Mesendoderm (in vitro differentiated cells): ENCODE measurements at regions not wholly inside any gene's neighbourhood (a gene's known extent, or its start where the extent isn't known, plus 50 kb on each side); places are given as distances from the start of the nearest gene placed in this dataset.

Experiments
- DNase-seq: peaks from one replicate; pipeline ENCODE4 v3.0.0; 2013
- H2AK5ac ChIP-seq: 2 replicates; pipeline ENCODE4 v1.6.1; 2013; ENCODE audit warnings: low read length, inconsistent platforms
- H2BK120ac ChIP-seq: 2 replicates; pipeline ENCODE4 v1.6.1; 2013; ENCODE audit warnings: low read depth, mild to moderate bottlenecking, low read length, moderate library complexity, mixed read lengths
- H2BK15ac ChIP-seq: replicated peaks from 2 replicates; pipeline ENCODE4 v1.6.1; 2013; ENCODE audit warnings: low read depth, mild to moderate bottlenecking, moderate library complexity
- H2BK5ac ChIP-seq: 2 replicates; pipeline ENCODE4 v1.6.1; 2013; ENCODE audit warnings: low read length, inconsistent platforms
- H3K18ac ChIP-seq: 2 replicates; pipeline ENCODE4 v1.6.1; 2013; ENCODE audit warnings: mild to moderate bottlenecking, low read length, mixed read lengths
- H3K23ac ChIP-seq: one replicate; pipeline ENCODE4 v1.6.1; 2013; ENCODE audit warnings: low read length
- H3K27ac ChIP-seq: 2 replicates; pipeline ENCODE4 v1.5.1; 2013; ENCODE audit warnings: low read depth, mild to moderate bottlenecking, inconsistent platforms, low read length, moderate library complexity
- H3K27me3 ChIP-seq: 2 replicates; pipeline ENCODE4 v1.6.1; 2013; ENCODE audit warnings: low read length, control low read depth, mild to moderate bottlenecking, inconsistent platforms; ENCODE audit not compliant: insufficient read depth, poor library complexity
- H3K36me3 ChIP-seq: 2 replicates; pipeline ENCODE4 v1.6.1; 2013; ENCODE audit warnings: low read length, inconsistent platforms; ENCODE audit not compliant: control insufficient read depth, insufficient read depth
- H3K4ac ChIP-seq: one replicate; pipeline ENCODE4 v1.6.1; 2013; ENCODE audit warnings: low read depth, mild to moderate bottlenecking, low read length, moderate library complexity
- H3K4me1 ChIP-seq: 2 replicates; pipeline ENCODE4 v1.6.1; 2013; ENCODE audit warnings: low read depth, low read length, inconsistent platforms; ENCODE audit not compliant: control insufficient read depth
- H3K4me2 ChIP-seq: 2 replicates; pipeline ENCODE4 v1.6.1; 2013; ENCODE audit warnings: low read length
- H3K4me3 ChIP-seq: 2 replicates; pipeline ENCODE4 v1.5.1; 2013; ENCODE audit warnings: mild to moderate bottlenecking, low read length
- H3K56ac ChIP-seq: one replicate; pipeline ENCODE4 v1.6.1; 2013; ENCODE audit warnings: low read length
- H3K79me1 ChIP-seq: 2 replicates; pipeline ENCODE4 v1.6.1; 2013; ENCODE audit warnings: low read length, inconsistent platforms
- H3K79me2 ChIP-seq: 2 replicates; pipeline ENCODE4 v1.6.1; 2013; ENCODE audit warnings: mild to moderate bottlenecking, low read length; ENCODE audit not compliant: control insufficient read depth, insufficient read depth
- H3K9ac ChIP-seq: 2 replicates; pipeline ENCODE4 v1.6.1; 2013; ENCODE audit warnings: low read length, inconsistent platforms
- H4K5ac ChIP-seq: one replicate; pipeline ENCODE4 v1.6.1; 2013; ENCODE audit warnings: low read length
- H4K8ac ChIP-seq: one replicate; pipeline ENCODE4 v1.6.1; 2013; ENCODE audit warnings: low read depth, mild to moderate bottlenecking, control low read depth, low read length, moderate library complexity
- WGBS: extraction: QIAGEN DNeasy Blood & Tissue Kit; methylation state at CpG from one replicate; pipeline ENCODE4 v1.1.7; 2013; ENCODE audit warnings: low lambda C conversion rate, missing lambda C conversion rate; ENCODE audit not compliant: insufficient coverage; ENCODE audit errors: extremely low coverage; 5-methylcytosine and 5-hydroxymethylcytosine counted together

DNA sequence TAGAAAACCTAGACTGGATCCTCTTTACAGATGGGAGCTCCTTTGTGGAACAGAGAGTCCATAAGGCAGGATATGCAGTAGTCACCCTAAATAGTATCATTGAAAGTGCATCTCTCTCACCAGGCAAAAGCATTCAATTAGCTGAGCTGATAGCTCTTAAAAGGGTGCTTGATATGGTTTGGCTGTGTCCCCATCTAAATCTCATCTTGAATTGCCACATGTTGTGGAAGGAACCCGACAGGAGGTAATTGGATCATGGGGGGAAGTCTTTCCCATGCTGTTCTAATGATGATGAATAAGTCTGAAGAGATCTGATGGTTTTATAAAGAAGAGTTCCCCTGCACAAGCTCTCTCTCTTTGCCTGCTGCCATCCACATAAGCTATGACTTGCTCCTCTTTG, 96.2 kb upstream of the RMP24 start:
- Histone ChIP-seq H3K18ac (no peak overlapping the region), H3K27me3 (no peaks in the 10 kb centered on the region), H3K4me1 (peaks cover 5% of the 10 kb centered on the region), H3K4ac (no peak overlapping the region), H2AK5ac (no peak overlapping the region), H3K4me3 (no peak overlapping the region), H2BK120ac (no peak overlapping the region), H3K79me2 (no peaks in the 10 kb centered on the region), H3K56ac (no peak overlapping the region), H2BK15ac (no peak overlapping the region), H2BK5ac (no peak overlapping the region), H3K79me1 (no peaks in the 10 kb centered on the region), H4K5ac (no peak overlapping the region), H3K27ac (no peak overlapping the region), H3K36me3 (no peaks in the 10 kb centered on the region), H3K9ac (no peak overlapping the region), H3K23ac (no peak overlapping the region), H4K8ac (no peak overlapping the region), H3K4me2 (no peak overlapping the region)
- no CpG with 5 or more reads among the region's 1 CpG for WGBS
- DNase-seq = peak; percentile 29

DNA sequence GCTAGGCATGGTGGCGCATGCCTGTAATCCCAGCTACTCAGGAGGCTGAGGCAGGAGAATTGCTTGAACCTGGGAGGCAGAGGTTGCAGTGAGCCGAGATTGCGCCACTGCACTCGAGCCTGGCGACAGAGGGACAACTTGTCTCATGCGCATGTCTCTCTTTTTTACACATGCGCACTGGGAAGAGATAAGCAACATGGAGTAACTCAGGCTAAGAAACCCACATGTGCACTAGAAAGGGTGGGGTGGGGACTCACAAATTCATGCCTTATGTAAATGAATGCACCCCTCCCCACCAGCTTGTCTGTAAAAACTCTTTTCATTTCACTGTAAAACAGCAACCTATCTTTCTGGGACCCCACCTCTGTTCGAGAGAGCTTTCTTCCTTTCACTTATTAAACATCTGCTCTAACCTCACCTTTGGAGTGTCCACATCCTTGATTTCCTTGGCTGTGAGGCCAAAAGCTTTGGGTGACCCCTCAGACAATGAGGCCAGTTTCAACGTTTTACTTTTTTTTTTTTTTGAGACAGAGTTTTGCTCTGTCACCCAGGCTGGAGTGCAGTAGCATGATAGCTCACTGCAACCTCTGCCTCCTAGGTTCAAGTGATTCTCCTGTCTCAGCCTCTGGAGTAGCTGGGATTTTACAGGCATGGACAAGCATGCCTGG, 91.6 kb upstream of the RMP24 start:
- Histone ChIP-seq H2BK5ac (no peak overlapping the region), H3K27me3 (no peaks in the 10 kb centered on the region), H2BK15ac (no peak overlapping the region), H2AK5ac (no peak overlapping the region), H4K5ac (no peak overlapping the region), H3K56ac (no peak overlapping the region), H3K79me2 (no peaks in the 10 kb centered on the region), H3K79me1 (no peaks in the 10 kb centered on the region), H3K4ac (no peak overlapping the region), H3K23ac (no peak overlapping the region), H3K18ac (no peak overlapping the region), H3K4me2 (no peak overlapping the region), H3K36me3 (no peaks in the 10 kb centered on the region), H3K4me3 (no peak overlapping the region), H3K27ac (no peak overlapping the region), H2BK120ac (no peak overlapping the region), H4K8ac (no peak overlapping the region), H3K4me1 (peaks cover 1% of the 10 kb centered on the region), H3K9ac (no peak overlapping the region)
- DNase-seq = no peak
- WGBS = no CpG with 5 or more reads among the region's 9 CpGs

DNA sequence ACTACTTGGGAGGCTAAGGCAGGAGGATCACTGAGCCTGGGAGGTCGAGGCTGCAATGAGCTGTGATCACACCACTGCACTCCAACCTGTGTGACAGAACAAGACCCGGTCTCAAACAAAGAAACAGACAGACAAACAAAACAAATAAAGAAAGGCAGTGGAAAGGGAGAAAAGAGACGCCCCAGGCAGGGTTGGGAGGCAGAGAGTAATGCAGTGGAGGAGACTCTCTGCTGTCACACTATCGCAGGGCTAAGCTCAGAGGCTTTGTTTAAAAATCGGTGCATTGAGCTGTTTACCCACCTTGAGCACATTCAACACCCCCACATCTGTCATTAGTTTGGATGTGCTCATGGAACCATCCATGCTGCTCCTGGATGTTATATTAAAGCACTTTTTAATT, 84.2 kb upstream of the RMP24 start:
- Histone ChIP-seq H3K4ac (no peak overlapping the region), H3K18ac (no peak overlapping the region), H3K79me1 (no peaks in the 10 kb centered on the region), H3K4me1 (no peaks in the 10 kb centered on the region), H3K27ac (no peak overlapping the region), H3K56ac (no peak overlapping the region), H3K9ac (no peak overlapping the region), H3K4me2 (no peak overlapping the region), H3K23ac (no peak overlapping the region), H3K36me3 (no peaks in the 10 kb centered on the region), H4K8ac (no peak overlapping the region), H2BK120ac (no peak overlapping the region), H3K79me2 (no peaks in the 10 kb centered on the region), H3K27me3 (no peaks in the 10 kb centered on the region), H3K4me3 (no peak overlapping the region), H2BK5ac (no peak overlapping the region), H2AK5ac (no peak overlapping the region), H2BK15ac (no peak overlapping the region), H4K5ac (no peak overlapping the region)
- WGBS = no CpG with 5 or more reads among the region's 5 CpGs
- no peak for DNase-seq

DNA sequence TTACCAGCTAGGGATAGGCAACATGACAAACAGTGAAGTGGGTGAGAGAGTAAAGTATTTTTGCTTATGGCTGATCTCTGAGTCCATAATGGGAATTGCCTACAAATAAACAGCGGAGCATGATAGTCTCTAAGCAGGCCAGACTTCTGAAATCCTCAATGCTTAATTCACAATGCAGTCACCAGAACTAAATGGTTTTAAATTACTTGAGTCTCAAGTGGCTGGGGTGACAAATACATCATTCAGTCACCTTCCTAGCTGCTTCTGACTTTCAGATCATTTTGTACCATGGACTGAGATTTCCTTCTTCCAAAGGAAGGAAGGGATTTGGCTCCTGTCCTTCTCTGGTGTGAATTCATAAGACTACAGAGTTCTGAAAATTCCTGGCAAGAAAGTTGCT, 82.8 kb upstream of the RMP24 start:
- Histone ChIP-seq H4K5ac (no peak overlapping the region), H2BK15ac (no peak overlapping the region), H2BK120ac (no peak overlapping the region), H3K18ac (no peak overlapping the region), H3K4me3 (no peak overlapping the region), H2AK5ac (no peak overlapping the region), H3K56ac (no peak overlapping the region), H3K4ac (no peak overlapping the region), H2BK5ac (no peak overlapping the region), H4K8ac (no peak overlapping the region), H3K79me2 (no peaks in the 10 kb centered on the region), H3K27ac (no peak overlapping the region), H3K4me2 (no peak overlapping the region), H3K79me1 (no peaks in the 10 kb centered on the region), H3K27me3 (no peaks in the 10 kb centered on the region), H3K4me1 (no peaks in the 10 kb centered on the region), H3K23ac (no peak overlapping the region), H3K36me3 (no peaks in the 10 kb centered on the region), H3K9ac (no peak overlapping the region)
- WGBS = no CpG with 5 or more reads among the region's 1 CpG
- no peak for DNase-seq

DNA sequence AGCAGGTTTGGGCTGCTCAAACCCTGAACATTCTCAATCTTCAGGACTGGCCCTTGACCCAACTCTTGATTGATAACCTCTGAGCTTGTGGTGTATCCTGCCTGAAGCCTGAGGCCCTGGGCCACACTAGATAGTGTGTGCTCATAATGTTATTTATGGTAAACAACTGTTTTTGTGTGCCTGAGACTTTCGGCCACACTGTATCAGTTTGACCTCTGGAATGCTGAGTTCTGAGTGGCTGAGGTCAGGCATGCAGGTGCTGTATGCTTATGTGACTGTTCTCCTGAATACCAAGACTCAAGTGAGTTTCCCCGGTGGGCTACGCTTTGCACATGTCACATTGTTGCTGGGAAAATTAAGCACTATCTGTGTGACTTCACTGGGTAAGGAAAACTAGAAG, 82.2 kb upstream of the RMP24 start:
- H2BK5ac ChIP-seq = no peak overlapping the region
- no peak overlapping the region for H4K8ac ChIP-seq
- H3K27me3 ChIP-seq = no peaks in the 10 kb centered on the region
- WGBS = no CpG with 5 or more reads among the region's 3 CpGs
- H2BK120ac ChIP-seq = no peak overlapping the region
- no peaks in the 10 kb centered on the region for H3K4me1 ChIP-seq
- no peak overlapping the region for H2AK5ac ChIP-seq
- no peak overlapping the region for H3K23ac ChIP-seq
- no peak overlapping the region for H4K5ac ChIP-seq
- no peak overlapping the region for H3K9ac ChIP-seq
- no peaks in the 10 kb centered on the region for H3K79me2 ChIP-seq
- H3K27ac ChIP-seq = no peak overlapping the region
- H3K36me3 ChIP-seq = no peaks in the 10 kb centered on the region
- no peaks in the 10 kb centered on the region for H3K79me1 ChIP-seq
- H3K4ac ChIP-seq = no peak overlapping the region
- no peak overlapping the region for H3K56ac ChIP-seq
- no peak overlapping the region for H3K4me2 ChIP-seq
- DNase-seq = no peak
- H3K18ac ChIP-seq = no peak overlapping the region
- no peak overlapping the region for H2BK15ac ChIP-seq
- H3K4me3 ChIP-seq = no peak overlapping the region

DNA sequence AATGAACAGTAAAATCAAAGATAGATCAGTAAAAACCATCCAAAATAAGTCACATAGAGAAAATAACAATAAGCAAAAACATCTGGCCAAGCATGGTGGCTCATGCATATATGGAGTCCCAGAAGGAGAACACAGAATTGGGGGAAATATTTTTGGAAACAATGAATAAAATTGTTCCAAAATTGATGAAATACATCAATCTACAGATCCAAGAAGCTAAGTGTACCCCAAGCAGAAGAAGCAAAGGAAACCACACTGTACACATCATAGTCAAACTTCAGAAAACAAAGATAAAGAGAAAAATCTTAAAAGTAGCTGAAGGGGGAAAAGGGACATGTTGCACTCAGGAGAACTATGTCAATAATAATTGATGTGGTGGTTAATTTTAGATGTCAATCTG, 80.4 kb upstream of the RMP24 start:
- Histone ChIP-seq H3K4me1 (no peaks in the 10 kb centered on the region), H3K23ac (no peak overlapping the region), H2BK5ac (no peak overlapping the region), H2AK5ac (no peak overlapping the region), H3K4ac (no peak overlapping the region), H3K4me2 (no peak overlapping the region), H3K79me2 (no peaks in the 10 kb centered on the region), H3K18ac (no peak overlapping the region), H3K9ac (no peak overlapping the region), H2BK15ac (no peak overlapping the region), H3K27ac (no peak overlapping the region), H3K27me3 (no peaks in the 10 kb centered on the region), H2BK120ac (no peak overlapping the region), H4K8ac (no peak overlapping the region), H3K79me1 (no peaks in the 10 kb centered on the region), H3K56ac (no peak overlapping the region), H3K4me3 (no peak overlapping the region), H3K36me3 (no peaks in the 10 kb centered on the region), H4K5ac (no peak overlapping the region)
- no peak for DNase-seq
